Activated naive CD4-positive, alpha-beta T cell treated with Interleukin-2 at 50 U/mL for 16 hours (primary cell): ENCODE measurements at regions not wholly inside any gene's neighbourhood (a gene's known extent, or its start where the extent isn't known, plus 50 kb on each side); places are given as distances from the start of the nearest gene placed in this dataset.

ENCODE experiments used
- DNase-seq: peaks from one replicate; pipeline ENCODE4 v3.0.0-alpha.2; 2020

- no peak for DNase-seq
Measured at GRCh38 chr17:77593081-77593480, 365.4 kb upstream of the TNRC6C start.

- no peak for DNase-seq
Measured at GRCh38 chr17:77594416-77595209, 363.9 kb upstream of the TNRC6C start.

GRCh38 chr17:77596491-77597417, 361.7 kb upstream of the TNRC6C start:
- DNase-seq = no peak

- DNase-seq = no peak
Measured at GRCh38 chr17:77597418-77598240, 360.9 kb upstream of the TNRC6C start.

- DNase-seq = no peak
Measured at GRCh38 chr17:77598241-77598620, 360.3 kb upstream of the TNRC6C start.

- no peak for DNase-seq
Measured at GRCh38 chr17:77599699-77600098, 358.8 kb upstream of the TNRC6C start.

GRCh38 chr17:77600346-77600745, 358.2 kb upstream of the TNRC6C start:
- DNase-seq = no peak

- no peak for DNase-seq
Measured at GRCh38 chr17:77601054-77601979, 357.2 kb upstream of the TNRC6C start.

GRCh38 chr17:77602062-77602746, 356.3 kb upstream of the TNRC6C start:
- DNase-seq = no peak

GRCh38 chr17:77602883-77603640, 355.4 kb upstream of the TNRC6C start:
- no peak for DNase-seq

GRCh38 chr17:77604301-77604972, 354.1 kb upstream of the TNRC6C start:
- DNase-seq = no peak

- DNase-seq = no peak
Measured at GRCh38 chr17:77604973-77605313, 353.6 kb upstream of the TNRC6C start.

- no peak for DNase-seq
Measured at GRCh38 chr17:77606146-77606864, 352.2 kb upstream of the TNRC6C start.

GRCh38 chr17:77606865-77607210, 351.7 kb upstream of the TNRC6C start:
- DNase-seq = no peak

- no peak for DNase-seq
Measured at GRCh38 chr17:77607606-77608005, 350.9 kb upstream of the TNRC6C start.

GRCh38 chr17:77608431-77608830, 350.1 kb upstream of the TNRC6C start:
- DNase-seq = no peak

- peak; percentile 56 for DNase-seq
Measured at GRCh38 chr17:77609553-77610517, 348.7 kb upstream of the TNRC6C start.

GRCh38 chr17:77610518-77610893, 348.0 kb upstream of the TNRC6C start:
- no peak for DNase-seq
